Pons (tissue), 1 donor: ENCODE measurements at regions not wholly inside any gene's neighbourhood (a gene's known extent, or its start where the extent isn't known, plus 50 kb on each side); places are given as distances from the start of the nearest gene placed in this dataset.

Experiments used
- DNase-seq: peaks from one replicate; pipeline ENCODE4 v3.0.0-alpha.2; 2016; ENCODE audit warnings: low spot score

DNA sequence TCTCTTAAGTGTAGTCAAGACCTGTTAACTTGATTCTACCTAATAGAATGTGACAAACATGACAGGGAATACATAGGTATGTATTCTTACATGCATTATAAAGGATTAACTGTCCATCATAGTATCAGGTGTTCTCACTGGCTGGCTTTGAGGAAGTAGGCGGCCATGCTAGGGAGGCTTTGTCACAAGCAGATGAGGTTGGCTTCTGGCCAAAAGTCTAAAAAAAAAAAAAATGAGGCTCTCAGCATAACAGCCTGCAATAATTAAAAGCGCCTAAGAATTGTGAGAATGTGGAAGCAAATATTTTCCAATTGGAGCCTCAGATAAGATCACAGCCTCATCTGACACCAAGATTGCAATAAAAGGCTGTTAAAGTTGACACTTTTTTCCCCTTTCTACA lies 1256.8 kb upstream of the SORCS1 start:
- DNase-seq = no peak

DNA sequence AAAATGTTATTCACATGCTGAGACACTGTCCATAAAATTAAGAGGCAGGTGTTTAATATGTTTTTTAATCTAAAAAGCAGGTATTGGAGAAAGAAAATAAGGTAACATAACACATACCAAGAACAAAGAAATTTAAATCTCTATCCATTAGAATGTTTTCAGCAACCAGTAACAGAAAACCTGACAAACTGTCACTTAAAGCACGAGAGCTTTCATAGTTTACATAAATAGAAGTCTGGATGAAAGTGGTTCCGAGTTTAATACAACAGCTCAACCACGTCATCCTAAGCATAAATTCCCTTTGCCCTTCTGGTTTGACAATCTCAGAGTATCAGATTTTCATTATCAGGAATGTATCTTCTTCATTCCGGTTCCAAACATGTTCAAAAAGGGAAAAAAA lies 1249.4 kb upstream of the SORCS1 start:
- DNase-seq = no peak

DNA sequence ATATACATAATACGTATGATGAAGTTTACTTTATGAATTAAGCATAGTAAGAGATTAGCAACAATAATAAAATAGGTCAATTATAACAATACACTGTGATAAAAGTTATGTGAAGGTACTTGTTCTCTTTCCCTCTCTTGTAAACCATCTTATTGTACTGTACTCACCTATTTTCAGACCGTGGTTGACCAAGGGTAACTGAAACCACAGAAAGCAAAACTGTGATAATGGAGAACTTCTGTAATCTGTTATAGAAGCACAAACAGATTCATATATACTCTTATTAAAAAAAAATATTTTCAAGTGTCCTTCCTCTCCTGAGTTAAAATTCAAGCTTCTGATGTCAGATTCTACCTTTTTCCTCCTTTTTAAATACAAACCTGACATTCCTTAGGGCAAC lies 1247.8 kb upstream of the SORCS1 start:
- DNase-seq = no peak

DNA sequence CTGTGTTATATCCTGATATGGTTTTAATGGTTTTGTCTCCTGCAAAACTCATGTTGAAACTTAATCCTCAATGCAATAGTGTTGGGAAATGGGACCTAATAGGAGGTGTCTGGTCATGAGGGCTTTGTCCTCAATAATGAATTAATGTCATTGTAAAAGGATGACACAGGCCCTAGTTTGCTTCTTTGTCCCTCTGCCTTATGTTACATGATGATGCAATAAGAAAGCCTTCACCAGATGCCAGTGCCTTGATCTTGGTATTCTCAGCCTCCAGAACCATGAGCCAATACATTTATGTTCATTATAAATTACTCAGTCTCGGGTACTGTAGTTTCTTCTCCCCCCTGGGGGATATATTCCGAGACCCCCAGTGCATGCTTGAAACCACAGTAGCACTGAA lies 1247.4 kb upstream of the SORCS1 start:
- DNase-seq = no peak

DNA sequence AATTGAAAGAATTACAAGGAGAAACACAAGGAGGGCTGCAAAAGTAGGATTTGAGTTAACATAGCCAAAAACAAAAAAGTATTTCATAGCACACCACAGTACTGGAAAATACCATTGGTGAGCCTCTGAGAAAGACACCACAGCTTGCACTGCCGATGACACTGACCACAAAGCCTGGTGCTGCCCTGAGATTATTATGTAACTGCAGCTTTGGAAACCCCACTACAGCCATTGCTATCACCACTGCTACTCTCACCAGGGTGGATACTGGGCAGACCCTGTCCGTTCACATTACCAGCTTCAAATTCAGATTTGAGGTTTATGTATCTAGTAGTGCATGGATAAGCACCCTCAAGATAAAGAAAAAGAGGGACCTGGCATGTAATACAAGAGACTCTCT lies 1246.7 kb upstream of the SORCS1 start:
- no peak for DNase-seq

DNA sequence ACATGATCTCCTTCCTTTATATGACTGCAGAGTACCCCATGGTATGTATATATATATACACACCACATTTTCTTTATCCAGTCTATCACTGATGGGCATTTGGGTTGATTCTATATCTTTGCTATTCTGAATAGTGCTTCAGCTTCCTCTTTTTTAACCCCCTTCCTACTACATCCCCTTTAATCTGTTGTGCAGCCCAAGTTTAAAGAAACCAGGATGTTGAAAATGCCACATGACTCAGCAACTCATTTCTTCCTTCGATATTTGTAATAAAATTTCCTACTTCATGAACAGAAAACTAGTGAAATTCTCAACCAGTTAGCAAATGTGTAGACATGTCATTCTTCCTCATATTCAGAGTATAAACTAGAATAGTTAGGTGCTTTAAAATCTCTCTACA lies 1245.7 kb upstream of the SORCS1 start:
- no peak for DNase-seq

DNA sequence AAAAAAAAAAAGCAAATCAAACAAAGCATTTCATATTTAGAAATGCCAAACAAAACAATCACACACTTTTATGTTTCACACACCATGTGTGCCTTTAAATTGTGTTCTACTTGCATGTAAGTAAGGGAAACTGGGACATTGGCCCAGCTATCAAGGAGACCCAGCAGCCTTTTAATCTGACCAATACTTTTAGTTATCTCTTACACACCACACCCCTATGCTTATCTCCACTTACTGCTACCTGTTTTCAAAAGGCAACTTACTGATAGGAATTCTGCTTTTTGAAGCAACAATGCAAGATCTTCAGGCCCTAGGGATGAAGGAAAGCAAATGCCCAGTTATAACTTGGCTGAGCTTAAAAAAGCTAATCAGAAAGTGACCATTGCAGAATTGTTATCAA lies 1244.8 kb upstream of the SORCS1 start:
- DNase-seq = no peak

DNA sequence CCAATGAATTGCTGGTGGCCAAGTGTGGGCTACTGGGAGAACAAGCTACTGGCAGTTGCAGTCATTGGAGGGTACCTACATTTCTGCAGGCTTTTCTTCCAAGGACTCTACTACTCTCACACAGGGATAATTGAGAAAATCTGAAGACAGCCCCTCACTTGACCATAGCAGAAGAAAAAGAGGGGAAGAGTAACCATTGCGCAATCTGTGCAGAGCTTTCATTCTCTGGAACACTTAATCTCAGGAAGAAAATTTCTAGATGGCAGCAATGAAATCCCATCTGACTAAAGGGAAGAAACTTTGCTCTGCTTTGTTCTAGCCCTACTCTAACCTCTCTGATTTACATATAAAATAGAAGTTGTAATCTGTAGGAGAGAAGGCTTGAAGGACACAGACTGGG lies 1239.6 kb upstream of the SORCS1 start:
- no peak for DNase-seq

DNA sequence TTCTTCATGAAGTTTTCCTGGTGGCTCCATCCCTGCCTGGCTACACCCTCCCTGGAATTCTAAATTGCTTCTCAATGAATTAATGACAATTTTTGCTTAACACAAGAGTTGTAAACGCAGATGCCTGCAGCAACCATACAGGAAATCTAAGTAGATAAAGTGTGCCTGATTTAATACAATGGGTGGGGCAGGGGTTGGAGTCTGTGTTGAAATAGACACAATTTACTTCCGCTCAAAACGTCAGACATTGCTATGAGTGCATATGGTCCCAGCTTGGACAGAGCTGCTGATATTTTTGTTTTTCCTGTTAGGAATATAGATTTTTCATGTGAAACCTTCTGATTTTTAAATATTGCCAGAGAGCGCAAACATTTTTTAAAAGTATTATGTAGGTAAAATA lies 1235.0 kb upstream of the SORCS1 start:
- no peak for DNase-seq

DNA sequence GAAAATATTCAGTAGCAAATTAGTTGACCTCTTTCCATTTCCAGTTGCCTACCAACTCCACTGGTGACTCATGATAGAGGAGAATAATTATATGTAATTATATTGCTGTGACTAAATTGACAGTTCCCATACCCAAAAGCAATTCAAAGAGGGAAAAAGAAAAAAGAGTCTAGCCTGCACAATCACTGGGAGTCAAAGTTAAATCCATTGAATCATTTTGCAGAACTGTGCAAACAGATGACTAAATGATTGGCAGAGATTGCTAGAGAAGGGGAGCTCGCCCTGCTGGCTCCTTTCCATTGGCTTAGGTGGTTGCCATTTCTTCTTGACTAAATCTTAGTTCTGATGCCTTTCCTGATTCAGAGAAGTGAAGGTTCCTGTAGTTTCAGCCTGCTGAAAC lies 1228.6 kb upstream of the SORCS1 start:
- no peak for DNase-seq

DNA sequence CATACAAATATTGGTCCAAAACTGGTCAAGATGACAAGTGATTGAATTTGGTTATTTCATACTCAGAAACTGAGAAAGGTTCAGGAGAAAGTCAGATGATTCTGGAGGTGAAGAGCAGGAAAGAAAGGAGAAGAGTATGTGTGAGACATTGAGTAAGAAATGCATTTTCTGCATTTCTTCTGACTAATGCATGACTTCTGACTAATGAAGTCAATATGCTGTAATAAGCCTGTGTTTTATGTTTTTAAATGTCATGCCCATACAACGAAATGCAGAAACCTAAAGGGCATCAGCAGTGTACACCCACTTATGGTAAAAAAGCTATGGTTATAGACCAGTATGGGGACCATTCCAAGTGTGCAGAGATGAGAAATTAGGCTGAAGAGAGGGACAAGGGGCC lies 1227.8 kb upstream of the SORCS1 start:
- no peak for DNase-seq

DNA sequence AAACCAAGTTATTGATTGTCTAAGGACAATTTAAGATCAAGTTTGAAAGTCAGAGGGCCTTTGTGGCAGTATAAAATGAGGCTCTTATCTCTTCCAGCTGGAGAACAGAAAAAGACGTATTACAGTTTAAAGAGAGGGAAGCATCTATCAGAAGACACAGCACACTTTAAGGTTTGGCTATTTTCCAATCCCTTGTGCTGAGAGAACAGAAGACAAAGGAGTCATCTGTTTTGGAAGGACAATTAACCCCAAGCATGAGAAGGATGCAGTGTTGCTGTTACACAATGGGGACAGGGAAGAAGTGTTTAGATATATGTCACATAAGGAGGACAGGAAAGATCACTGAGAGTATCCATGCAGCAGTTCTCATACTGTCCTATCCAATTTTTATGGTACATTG lies 1224.2 kb upstream of the SORCS1 start:
- DNase-seq = peak; percentile 85

DNA sequence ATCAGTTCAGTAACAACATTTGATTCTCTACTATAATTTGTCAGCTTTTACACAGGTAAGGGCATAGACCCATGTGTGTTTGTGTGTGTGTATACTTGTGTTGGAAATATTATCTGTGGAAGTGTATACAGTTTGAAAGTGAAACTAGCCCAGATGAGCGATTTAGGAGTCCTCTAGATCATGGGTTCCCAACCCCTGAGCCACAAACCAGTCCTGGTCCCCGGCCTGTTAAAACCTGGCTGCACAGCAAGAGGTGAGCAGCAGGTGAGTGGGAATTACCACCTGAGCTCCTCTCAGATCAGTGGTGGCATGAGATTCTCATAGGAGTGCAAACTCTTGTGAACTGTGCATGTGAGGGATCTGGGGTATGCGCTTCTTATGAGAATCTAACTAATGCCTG lies 1221.5 kb upstream of the SORCS1 start:
- no peak for DNase-seq

DNA sequence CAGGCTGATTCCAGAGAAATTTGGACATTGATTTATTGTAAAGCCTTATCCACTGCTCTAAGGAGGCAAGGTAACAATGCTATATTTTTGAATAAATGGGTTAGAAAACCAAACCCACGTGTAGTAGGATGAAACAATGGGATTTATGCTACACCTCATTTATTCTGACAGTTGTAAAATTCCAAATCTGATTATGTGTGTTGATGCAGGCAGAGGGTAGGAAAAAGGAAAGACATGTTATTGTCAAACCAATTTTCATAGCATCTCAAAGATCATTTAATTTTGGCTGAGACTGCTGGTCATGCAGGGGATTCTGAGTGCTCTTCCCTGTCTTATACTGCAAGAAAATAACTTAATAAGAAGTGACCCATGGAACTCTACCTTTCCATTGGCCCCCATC lies 1219.9 kb upstream of the SORCS1 start:
- DNase-seq = no peak

DNA sequence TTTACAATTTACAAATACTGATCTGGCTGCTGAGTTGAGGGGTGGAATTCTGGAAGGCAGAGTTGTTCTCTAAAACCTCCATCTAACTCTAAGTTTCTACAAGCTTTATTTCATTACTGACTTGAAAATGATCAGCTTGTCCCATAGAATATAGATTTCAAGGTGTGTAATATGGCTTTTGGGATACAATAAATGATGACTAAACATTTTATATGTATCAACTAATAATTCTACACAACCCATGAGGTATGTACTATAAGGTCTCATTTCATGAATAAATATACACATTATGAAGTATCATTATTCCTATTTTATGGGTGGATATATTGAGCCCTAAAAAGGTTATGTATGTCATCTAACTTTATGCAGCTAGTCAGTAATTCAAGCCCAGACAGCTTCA lies 1214.3 kb upstream of the SORCS1 start:
- no peak for DNase-seq

DNA sequence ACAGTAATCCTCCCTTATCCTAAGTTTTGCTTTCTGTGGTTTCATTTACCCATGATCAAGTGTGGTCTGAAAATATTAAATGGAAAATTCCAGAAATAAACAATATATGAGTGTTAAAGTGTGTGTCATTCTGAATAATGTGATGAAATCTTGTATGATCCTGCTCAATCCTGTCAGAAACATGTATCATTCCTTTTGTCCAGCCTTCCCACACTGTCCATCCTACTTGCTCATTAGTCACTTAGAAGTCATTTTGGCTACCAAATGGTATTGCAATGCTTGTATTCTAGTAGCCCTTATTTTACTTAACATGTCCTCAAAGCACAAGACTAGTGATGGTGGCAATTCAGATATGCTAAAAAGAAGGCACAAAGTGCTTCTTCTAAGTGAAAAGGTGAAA lies 1211.2 kb upstream of the SORCS1 start:
- DNase-seq = no peak

DNA sequence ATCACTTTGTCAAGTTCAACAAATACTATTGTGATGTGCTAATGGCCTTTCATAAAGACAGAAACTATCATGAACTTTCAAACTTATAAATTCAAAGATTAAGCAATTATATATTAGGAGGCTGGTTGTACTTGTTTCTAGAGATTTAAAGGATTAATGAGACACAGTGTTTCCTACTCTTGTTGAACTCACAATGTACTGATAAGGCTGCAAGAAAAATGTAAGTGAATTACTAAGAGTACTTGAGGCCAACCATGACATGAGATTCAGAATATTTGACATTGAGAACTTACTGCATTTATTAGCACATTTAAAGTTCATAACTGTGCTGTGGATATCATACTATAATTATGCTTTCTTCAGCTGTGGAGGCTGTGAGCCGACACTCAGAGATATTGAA lies 1210.5 kb upstream of the SORCS1 start:
- DNase-seq = no peak

DNA sequence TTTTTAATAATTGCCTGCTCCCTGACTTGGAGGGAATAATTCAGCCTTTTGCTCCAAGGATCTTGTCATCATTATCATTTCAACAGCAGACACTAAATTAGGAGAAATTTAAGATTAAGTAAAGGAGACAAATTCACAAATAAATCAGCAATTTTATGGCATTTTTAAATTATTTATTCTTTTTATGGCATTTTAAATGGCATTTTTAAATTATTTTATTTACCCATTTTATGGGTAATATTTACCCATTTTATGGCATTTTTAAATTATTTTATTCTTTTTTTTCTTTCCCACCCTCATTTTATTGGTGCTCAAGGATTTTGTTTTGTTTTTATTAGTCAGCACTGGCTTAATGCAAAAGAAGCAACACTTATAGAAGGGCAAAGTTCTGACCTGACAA lies 1201.0 kb upstream of the SORCS1 start:
- DNase-seq = no peak

DNA sequence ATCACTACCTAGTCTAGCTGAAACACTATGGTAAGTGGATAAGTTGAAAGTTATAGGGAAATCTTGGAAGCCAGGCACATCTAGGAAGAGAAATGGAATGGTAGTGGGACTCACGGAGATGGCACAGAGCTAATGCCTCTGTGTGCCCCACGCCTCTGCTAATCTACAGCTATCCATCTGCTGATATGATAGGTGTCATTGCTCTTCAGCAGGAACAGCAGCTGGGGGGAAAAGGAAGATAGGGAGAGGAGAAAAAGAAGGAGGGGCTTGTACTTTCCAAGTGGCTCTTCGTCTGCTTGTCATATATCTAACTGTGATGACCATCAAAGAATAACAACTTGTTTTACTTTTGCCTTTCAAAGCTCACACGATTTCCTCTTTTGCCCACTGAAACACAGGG lies 1199.1 kb upstream of the SORCS1 start:
- no peak for DNase-seq

DNA sequence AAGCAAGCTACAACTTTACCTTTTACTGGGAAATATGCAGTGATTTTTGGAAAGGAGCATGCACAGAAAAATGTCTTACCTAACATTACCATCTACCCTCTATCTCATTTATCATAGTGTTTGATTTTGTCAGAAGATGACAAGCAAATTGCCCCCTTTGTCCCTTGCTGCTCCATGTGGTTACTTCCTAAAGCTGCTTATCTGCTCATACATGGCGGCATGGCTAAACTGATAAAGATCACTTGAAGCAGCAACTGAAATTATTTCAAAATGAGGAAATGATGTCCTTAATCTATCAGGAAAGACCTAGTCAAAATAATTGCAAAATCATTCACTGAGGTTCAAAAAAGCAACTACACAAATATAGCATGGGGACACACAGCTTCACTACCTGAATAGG lies 1198.5 kb upstream of the SORCS1 start:
- DNase-seq = no peak

DNA sequence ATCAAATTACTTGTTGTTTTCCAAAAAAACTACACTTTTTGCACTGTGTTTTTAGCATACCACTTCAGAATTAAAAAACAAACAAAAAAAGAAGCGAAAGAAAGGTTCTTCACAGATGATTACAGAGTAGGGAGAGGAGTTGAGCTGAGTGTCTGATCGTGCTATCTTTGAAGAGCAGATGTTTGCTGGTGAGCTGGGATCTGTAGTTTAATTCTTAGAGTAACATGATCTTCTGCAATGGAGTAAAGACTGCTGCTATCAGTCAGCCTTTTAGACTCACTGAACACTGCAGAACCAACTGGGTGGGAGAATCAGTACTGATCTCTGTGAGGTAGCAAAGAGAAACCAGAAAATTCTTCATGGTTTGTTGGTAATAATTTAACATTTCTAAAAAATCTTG lies 1197.8 kb upstream of the SORCS1 start:
- DNase-seq = no peak

DNA sequence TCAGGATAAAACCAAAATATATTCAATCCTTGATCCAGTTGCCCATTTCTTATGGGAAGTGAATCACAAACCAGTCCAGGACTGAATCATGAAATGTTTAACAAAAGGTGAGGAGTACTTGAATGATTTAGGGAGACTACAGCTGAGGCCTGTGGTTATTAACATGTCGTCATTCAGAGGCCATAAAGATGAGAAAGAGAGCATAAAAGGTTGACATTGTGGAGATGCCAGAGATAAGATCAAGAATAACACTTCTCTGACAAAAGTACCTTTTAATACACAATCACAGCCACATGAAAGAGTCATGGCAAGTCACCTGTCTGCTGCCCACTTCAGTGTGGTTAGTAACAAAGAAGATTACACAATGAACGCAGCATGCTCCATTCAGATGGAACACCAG lies 1195.7 kb upstream of the SORCS1 start:
- no peak for DNase-seq

DNA sequence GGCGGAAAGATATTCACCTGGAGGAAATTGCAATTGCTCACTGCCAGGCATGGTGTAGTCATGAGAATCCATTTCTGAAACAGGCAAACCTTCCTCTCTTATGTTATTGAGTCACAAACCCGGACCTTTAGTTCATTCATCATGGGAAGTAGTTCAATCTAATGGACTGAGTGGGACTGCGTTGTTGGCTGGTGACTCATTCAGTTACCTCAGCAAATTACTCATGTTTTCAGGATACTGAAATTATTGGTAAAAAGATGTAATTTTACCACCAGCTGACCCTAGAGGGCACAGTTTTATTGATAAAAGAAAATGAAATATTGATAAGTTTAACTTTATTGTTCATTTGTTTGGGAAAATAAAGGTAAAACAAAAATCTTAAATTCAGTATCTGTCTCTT lies 1194.4 kb upstream of the SORCS1 start:
- DNase-seq = no peak

DNA sequence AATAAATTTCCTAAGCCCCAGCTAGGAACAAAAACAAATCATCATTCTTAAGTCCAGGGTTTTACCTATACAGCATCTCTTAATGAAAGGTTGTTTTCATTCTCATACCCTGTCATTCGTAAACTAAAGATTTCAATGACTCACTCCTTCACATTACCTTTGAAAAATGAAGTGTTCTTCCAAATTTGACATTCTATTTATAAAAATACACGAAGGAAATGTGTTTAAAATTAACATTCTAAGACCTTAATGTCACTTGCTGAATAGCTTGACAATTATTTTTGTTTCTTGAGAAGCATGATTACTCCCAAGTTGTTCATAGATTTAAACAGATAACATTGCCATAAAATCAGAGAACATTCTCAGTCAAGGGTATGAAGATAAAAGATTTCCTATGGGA lies 1188.3 kb upstream of the SORCS1 start:
- DNase-seq = no peak

DNA sequence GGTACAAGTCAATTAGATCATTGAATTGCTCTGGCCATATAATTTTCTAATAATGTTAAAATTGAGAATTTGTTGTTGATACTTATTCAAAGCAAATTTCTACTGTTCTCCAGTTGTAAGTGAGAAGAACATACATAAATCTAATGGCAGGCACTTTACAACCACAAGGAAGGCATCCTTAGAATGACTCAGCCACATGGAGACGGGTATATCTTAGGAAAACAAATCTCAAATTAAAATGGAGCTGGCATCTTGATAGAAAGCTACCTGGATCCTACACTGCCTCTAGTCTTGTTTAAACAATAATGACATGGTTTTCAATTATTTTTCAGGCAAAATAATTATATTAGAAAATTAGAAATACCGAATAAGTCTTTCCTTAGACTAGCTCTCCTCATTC lies 1183.7 kb upstream of the SORCS1 start:
- no peak for DNase-seq

DNA sequence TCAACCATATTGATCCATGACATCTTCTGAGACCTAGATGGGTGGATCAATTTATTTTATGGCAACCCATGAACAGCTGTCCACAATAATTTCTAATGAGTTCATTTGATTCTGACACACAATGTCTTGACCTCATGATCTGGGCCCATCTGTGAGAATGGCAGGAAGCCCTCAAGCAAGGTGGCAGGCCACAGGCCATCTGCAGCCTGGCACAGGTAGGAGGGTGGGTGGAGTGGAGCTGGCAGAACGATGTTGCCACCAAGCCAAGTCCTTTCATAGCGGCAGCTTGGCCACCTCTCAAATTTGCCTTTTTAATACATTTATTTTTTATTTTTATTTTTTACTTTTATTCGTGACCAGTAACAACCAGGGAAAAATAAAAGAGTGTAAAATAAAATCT lies 1181.6 kb upstream of the SORCS1 start:
- no peak for DNase-seq
